Progenitor cell of endocrine pancreas (in vitro differentiated cells): ENCODE measurements at regions not wholly inside any gene's neighbourhood (a gene's known extent, or its start where the extent isn't known, plus 50 kb on each side); places are given as distances from the start of the nearest gene placed in this dataset.

Experiments
- DNase-seq: peaks from one replicate; pipeline ENCODE4 v3.0.0; 2021; ENCODE audit warnings: low spot score; ENCODE audit not compliant: unreplicated experiment
- H3K27ac Mint-ChIP-seq: 2 replicates; pipeline ENCODE4 v1.8.0; 2021; ENCODE audit warnings: mild to moderate bottlenecking, moderate library complexity, mixed read lengths
- H3K27me3 Mint-ChIP-seq: 2 replicates; pipeline ENCODE4 v1.8.0; 2021; ENCODE audit warnings: mixed read lengths
- H3K36me3 Mint-ChIP-seq: 2 replicates; pipeline ENCODE4 v1.8.0; 2022; ENCODE audit warnings: mixed read lengths; ENCODE audit not compliant: insufficient read depth
- H3K4me1 Mint-ChIP-seq: 2 replicates; pipeline ENCODE4 v1.8.0; 2021; ENCODE audit warnings: low read depth, mixed read lengths
- H3K4me3 Mint-ChIP-seq: 2 replicates; pipeline ENCODE4 v1.8.0; 2021; ENCODE audit warnings: low read depth, mild to moderate bottlenecking, moderate library complexity, mixed read lengths
- H3K9me3 Mint-ChIP-seq: 2 replicates; pipeline ENCODE4 v1.8.0; 2021; ENCODE audit warnings: low read depth, mixed read lengths
- CTCF ChIP-seq: fragments of 200-600 bp; sonication (generic); IDR thresholded peaks from one replicate; pipeline ENCODE4 v1.5.0; 2021; ENCODE audit warnings: antibody characterized with exemption, mild to moderate bottlenecking; ENCODE audit not compliant: unreplicated experiment

GRCh38 chr7:37535841-37536240 lies 87.2 kb upstream of the ELMO1 start:
- no peak for DNase-seq
- H3K4me3 Mint-ChIP-seq = no peak overlapping the region
- peaks cover 5% of the 10 kb centered on the region for H3K9me3 Mint-ChIP-seq
- H3K4me1 Mint-ChIP-seq = peaks cover 5% of the 10 kb centered on the region
- TF ChIP-seq CTCF = no peak
- H3K27ac Mint-ChIP-seq = no peak overlapping the region
- H3K27me3 Mint-ChIP-seq = no peaks in the 10 kb centered on the region
- H3K36me3 Mint-ChIP-seq = no peaks in the 10 kb centered on the region

- TF ChIP-seq CTCF = no peak
- Mint-ChIP-seq H3K4me1 (peaks cover 5% of the 10 kb centered on the region), H3K27me3 (no peaks in the 10 kb centered on the region), H3K4me3 (no peak overlapping the region), H3K36me3 (no peaks in the 10 kb centered on the region), H3K27ac (no peak overlapping the region), H3K9me3 (peaks cover 5% of the 10 kb centered on the region)
- no peak for DNase-seq
Observed at GRCh38 chr7:37536706-37537105, 88.0 kb upstream of the ELMO1 start.

- H3K4me1 Mint-ChIP-seq = peaks cover 5% of the 10 kb centered on the region
- TF ChIP-seq CTCF = no peak
Observed at GRCh38 chr7:37537439-37537838, 88.8 kb upstream of the ELMO1 start.

GRCh38 chr7:37538945-37539344 lies 90.3 kb upstream of the ELMO1 start:
- TF ChIP-seq CTCF = no peak
- no peaks in the 10 kb centered on the region for H3K27me3 Mint-ChIP-seq
- no peak for DNase-seq
- H3K4me1 Mint-ChIP-seq = peaks cover 5% of the 10 kb centered on the region
- no peaks in the 10 kb centered on the region for H3K36me3 Mint-ChIP-seq
- H3K27ac Mint-ChIP-seq = no peak overlapping the region
- no peaks in the 10 kb centered on the region for H3K9me3 Mint-ChIP-seq
- H3K4me3 Mint-ChIP-seq = no peak overlapping the region

More at GRCh38 chr7:37537439-37537838, 88.8 kb upstream of the ELMO1 start:
- Mint-ChIP-seq H3K27me3 (no peaks in the 10 kb centered on the region), H3K27ac (no peak overlapping the region), H3K9me3 (peaks cover 5% of the 10 kb centered on the region), H3K4me3 (no peak overlapping the region), H3K36me3 (no peaks in the 10 kb centered on the region)
- no peak for DNase-seq

- Mint-ChIP-seq H3K27me3 (no peaks in the 10 kb centered on the region), H3K27ac (no peak overlapping the region), H3K9me3 (no peaks in the 10 kb centered on the region), H3K4me1 (no peaks in the 10 kb centered on the region), H3K36me3 (no peaks in the 10 kb centered on the region), H3K4me3 (no peak overlapping the region)
- no peak for DNase-seq
- TF ChIP-seq CTCF = no peak
Observed at GRCh38 chr7:37540917-37541316, 92.3 kb upstream of the ELMO1 start.
